Caco-2 (cell line): ENCODE measurements at regions not wholly inside any gene's neighbourhood (a gene's known extent, or its start where the extent isn't known, plus 50 kb on each side); places are given as distances from the start of the nearest gene placed in this dataset.

ENCODE experiments used
- BruUV-seq: library from RNA; stranded (reverse); fragments of 400-500 nt; replicated peaks from 2 replicates; lab custom pipeline; 2021; lab: Mats Ljungman, UMichigan
- CTCF ChIA-PET: fragments of 300-600 bp; sonication (Branson Sonifier 250); formaldehyde crosslinking; loops from one replicate; lab custom pipeline; 2022; ENCODE audit warnings: antibody characterized with exemption; lab: Charles Lee
- POLR2A ChIA-PET: fragments of 300-600 bp; sonication (Branson Sonifier 250); formaldehyde crosslinking; loops from one replicate; lab custom pipeline; 2022; ENCODE audit warnings: antibody characterized with exemption; lab: Charles Lee
- DNase-seq, 2 experiments: peaks; one replicate each; pipeline versions ENCODE4 v3.0.0 to v3.0.0-alpha.2; 2020 to 2022
- H3K27me3 ChIP-seq: replicated peaks from 2 replicates; pipeline ENCODE4 v1.6.0; 2011; ENCODE audit warnings: low read length; ENCODE audit not compliant: control insufficient read depth, insufficient read depth
- H3K36me3 ChIP-seq: 2 replicates; pipeline ENCODE4 v1.5.1; 2011; ENCODE audit warnings: low read length; ENCODE audit not compliant: control insufficient read depth, insufficient read depth
- H3K4me1 ChIP-seq: fragments of 250-450 bp; sonication (Bioruptor Pico); 2 replicates; pipeline ENCODE4 v1.5.1; 2020; ENCODE audit warnings: mild to moderate bottlenecking
- H3K4me3 ChIP-seq: 2 replicates; pipeline ENCODE4 v1.5.1; 2011; ENCODE audit warnings: low read depth, mild to moderate bottlenecking, control low read depth, low read length
- H3K9me3 ChIP-seq: fragments of 250-450 bp; sonication (Bioruptor Pico); 2 replicates; pipeline ENCODE4 v1.5.1; 2020; ENCODE audit warnings: mild to moderate bottlenecking, moderate library complexity
- H3K27ac Mint-ChIP-seq: one replicate; pipeline ENCODE4 v1.8.0; 2022; ENCODE audit warnings: mixed read lengths; ENCODE audit not compliant: unreplicated experiment
- H3K27me3 Mint-ChIP-seq: one replicate; pipeline ENCODE4 v1.8.0; 2022; ENCODE audit warnings: mixed read lengths; ENCODE audit not compliant: insufficient read depth, unreplicated experiment
- H3K36me3 Mint-ChIP-seq: one replicate; pipeline ENCODE4 v1.8.0; 2022; ENCODE audit warnings: mild to moderate bottlenecking, mixed read lengths; ENCODE audit not compliant: insufficient read depth, unreplicated experiment
- H3K4me1 Mint-ChIP-seq: one replicate; pipeline ENCODE4 v1.8.0; 2022; ENCODE audit warnings: low read depth, mixed read lengths; ENCODE audit not compliant: unreplicated experiment
- H3K4me3 Mint-ChIP-seq: one replicate; pipeline ENCODE4 v1.8.0; 2022; ENCODE audit warnings: mild to moderate bottlenecking, moderate library complexity, mixed read lengths; ENCODE audit not compliant: unreplicated experiment
- H3K9me3 Mint-ChIP-seq: one replicate; pipeline ENCODE4 v1.8.0; 2022; ENCODE audit warnings: mixed read lengths; ENCODE audit not compliant: unreplicated experiment
- CTCF ChIP-seq, 2 experiments: fragments of 200-600 bp in 1 of 2; IDR thresholded peaks; 1 replicate in 1 of 2; 2 replicates in 1 of 2; pipeline versions ENCODE4 v1.5.1 to v1.8.0; 2011 to 2022; ENCODE audit warnings: antibody characterized with exemption in 1 of 2, control low read depth in 1 of 2, inconsistent platforms in 1 of 2, low read depth in 1 of 2, low read length in 1 of 2, mild to moderate bottlenecking in 1 of 2, moderate library complexity in 1 of 2; ENCODE audit not compliant: insufficient read depth in 1 of 2, severe bottlenecking in 1 of 2, unreplicated experiment in 1 of 2
- intact Hi-C: fragments of 100-400 bp; cut with micrococcal nuclease; formaldehyde crosslinking; loops from one replicate; pipeline ENCODE4 v1.10.0; 2022; ENCODE audit not compliant: unreplicated experiment

GRCh38 chr2:84137034-84137433 is 322.0 kb downstream of the SUCLG1 start:
- H3K4me1 ChIP-seq, result no peaks in the 10 kb centered on the region
- no TSS peak for BruUV-seq
- Mint-ChIP-seq H3K4me1 (no peaks in the 10 kb centered on the region), H3K9me3 (no peaks in the 10 kb centered on the region), H3K27me3 (peaks cover 3% of the 10 kb centered on the region), H3K4me3 (no peak overlapping the region), H3K27ac (no peak overlapping the region), H3K36me3 (no peaks in the 10 kb centered on the region)
- intact Hi-C loops, result no loop called here
- CTCF ChIA-PET, result no interaction called here
- DNase-seq, result no peak
- H3K4me3 ChIP-seq, result no peak overlapping the region
- H3K9me3 ChIP-seq, result no peaks in the 10 kb centered on the region
- TF ChIP-seq CTCF (IDR thresholded peaks at IDR 0.05; ENCODE audit: insufficient read depth in 1 of 2, low read depth in 1 of 2, low read length in 1 of 2, severe bottlenecking in 1 of 2, unreplicated experiment in 1 of 2), result no peak
- no peaks in the 10 kb centered on the region for H3K27me3 ChIP-seq
- POLR2A ChIA-PET, result no interaction called here
- no peaks in the 10 kb centered on the region for H3K36me3 ChIP-seq

GRCh38 chr2:84132370-84132769 is 326.7 kb downstream of the SUCLG1 start:
- H3K4me1 Mint-ChIP-seq, result no peaks in the 10 kb centered on the region
- Histone ChIP-seq H3K27me3 (no peaks in the 10 kb centered on the region), H3K4me3 (no peak overlapping the region), H3K9me3 (no peaks in the 10 kb centered on the region), H3K36me3 (no peaks in the 10 kb centered on the region), H3K4me1 (no peaks in the 10 kb centered on the region)
- H3K36me3 Mint-ChIP-seq, result no peaks in the 10 kb centered on the region
- H3K9me3 Mint-ChIP-seq, result peaks cover 4% of the 10 kb centered on the region
- TF ChIP-seq CTCF (IDR thresholded peaks at IDR 0.05; ENCODE audit: insufficient read depth in 1 of 2, low read depth in 1 of 2, low read length in 1 of 2, severe bottlenecking in 1 of 2, unreplicated experiment in 1 of 2), result no peak
- H3K27ac Mint-ChIP-seq, result no peak overlapping the region
- ChIA-PET POLR2A (no interaction called here), CTCF (no interaction called here)
- peaks cover 3% of the 10 kb centered on the region for H3K27me3 Mint-ChIP-seq
- no peak for DNase-seq
- no TSS peak for BruUV-seq
- intact Hi-C loops, result no loop called here
- no peak overlapping the region for H3K4me3 Mint-ChIP-seq

- no TSS peak for BruUV-seq
Observed at GRCh38 chr2:84131278-84131830, 327.7 kb downstream of the SUCLG1 start.

More at GRCh38 chr2:84131278-84131830, 327.7 kb downstream of the SUCLG1 start:
- Mint-ChIP-seq H3K27me3 (peaks cover 3% of the 10 kb centered on the region), H3K9me3 (peaks cover 7% of the 10 kb centered on the region), H3K27ac (no peak overlapping the region), H3K4me3 (no peak overlapping the region), H3K36me3 (no peaks in the 10 kb centered on the region), H3K4me1 (no peaks in the 10 kb centered on the region)
- intact Hi-C loops, result no loop called here
- Histone ChIP-seq H3K36me3 (no peaks in the 10 kb centered on the region), H3K4me3 (no peak overlapping the region), H3K27me3 (no peaks in the 10 kb centered on the region), H3K9me3 (no peaks in the 10 kb centered on the region), H3K4me1 (no peaks in the 10 kb centered on the region)
- TF ChIP-seq CTCF (IDR thresholded peaks at IDR 0.05; ENCODE audit: insufficient read depth in 1 of 2, low read depth in 1 of 2, low read length in 1 of 2, severe bottlenecking in 1 of 2, unreplicated experiment in 1 of 2), result no peak
- POLR2A ChIA-PET, result no interaction called here
- CTCF ChIA-PET, result interaction anchor here (0.7 kb wide), 1 partner anchor 384 kb away, joined by 3 read pairs; no protein-coding TSS in a partner anchor
- DNase-seq, result no peak
